H9 (cell line): ENCODE measurements at regions not wholly inside any gene's neighbourhood (a gene's known extent, or its start where the extent isn't known, plus 50 kb on each side); places are given as distances from the start of the nearest gene placed in this dataset.

Experiments used
- DNase-seq: peaks from one replicate; pipeline ENCODE4 v3.0.0-alpha.2; 2017
- H2AFZ ChIP-seq: one replicate; pipeline ENCODE4 v1.6.1; 2013; ENCODE audit warnings: mild to moderate bottlenecking, low read length, control low read depth, moderate library complexity
- H2AK5ac ChIP-seq: 2 replicates; pipeline ENCODE4 v1.6.1; 2013; ENCODE audit warnings: low read length, control low read depth, mixed read lengths; ENCODE audit not compliant: insufficient read length
- H2BK120ac ChIP-seq: one replicate; pipeline ENCODE4 v1.6.1; 2013; ENCODE audit warnings: low read depth, mild to moderate bottlenecking, low read length, control low read depth, inconsistent platforms; ENCODE audit not compliant: poor library complexity, severe bottlenecking
- H2BK12ac ChIP-seq: 2 replicates; pipeline ENCODE4 v1.6.1; 2013; ENCODE audit warnings: low read length, control low read depth, mixed read lengths, low read depth; ENCODE audit not compliant: insufficient read length
- H2BK15ac ChIP-seq: 2 replicates; pipeline ENCODE4 v1.6.1; 2013; ENCODE audit warnings: low read depth, low read length, control low read depth
- H2BK20ac ChIP-seq: one replicate; pipeline ENCODE4 v1.6.1; 2013; ENCODE audit warnings: low read depth, mild to moderate bottlenecking, low read length, control low read depth, inconsistent platforms; ENCODE audit not compliant: poor library complexity, severe bottlenecking
- H2BK5ac ChIP-seq: 2 replicates; pipeline ENCODE4 v1.6.1; 2013; ENCODE audit warnings: low read length, control low read depth, mixed read lengths; ENCODE audit not compliant: insufficient read length
- H3K14ac ChIP-seq: 2 replicates; pipeline ENCODE4 v1.6.1; 2013; ENCODE audit warnings: low read length, control low read depth; ENCODE audit not compliant: insufficient read depth
- H3K18ac ChIP-seq: 2 replicates; pipeline ENCODE4 v1.6.1; 2013; ENCODE audit warnings: low read depth, mild to moderate bottlenecking, mixed read lengths, low read length, control low read depth; ENCODE audit not compliant: insufficient read length
- H3K23ac ChIP-seq: 2 replicates; pipeline ENCODE4 v1.6.1; 2013; ENCODE audit warnings: low read length, control low read depth, mixed read lengths, low read depth; ENCODE audit not compliant: insufficient read length
- H3K23me2 ChIP-seq: 2 replicates; pipeline ENCODE4 v1.6.1; 2013; ENCODE audit warnings: low read depth, mild to moderate bottlenecking, mixed read lengths, low read length, control low read depth; ENCODE audit not compliant: insufficient read length, poor library complexity, severe bottlenecking
- H3K27ac ChIP-seq: 2 replicates; pipeline ENCODE4 v1.5.1; 2013; ENCODE audit warnings: low read length, control low read depth, mixed read lengths, low read depth; ENCODE audit not compliant: insufficient read length
- H3K27me3 ChIP-seq: 2 replicates; pipeline ENCODE4 v1.6.1; 2013; ENCODE audit warnings: low read length, control low read depth, inconsistent platforms; ENCODE audit not compliant: insufficient read depth
- H3K4ac ChIP-seq: 2 replicates; pipeline ENCODE4 v1.6.1; 2013; ENCODE audit warnings: low read depth, mild to moderate bottlenecking, control low read depth, inconsistent platforms, low read length, moderate library complexity
- H3K4me1 ChIP-seq: 2 replicates; pipeline ENCODE4 v1.6.1; 2013; ENCODE audit warnings: low read length, control low read depth, inconsistent platforms; ENCODE audit not compliant: insufficient read depth
- H3K4me2 ChIP-seq: 2 replicates; pipeline ENCODE4 v1.6.1; 2013; ENCODE audit warnings: low read length, control low read depth, mixed read lengths; ENCODE audit not compliant: insufficient read length, insufficient read depth
- H3K56ac ChIP-seq: 2 replicates; pipeline ENCODE4 v1.6.1; 2013; ENCODE audit warnings: low read depth, mild to moderate bottlenecking, mixed read lengths, low read length, control low read depth; ENCODE audit not compliant: insufficient read length
- H3K79me1 ChIP-seq: 2 replicates; pipeline ENCODE4 v1.6.1; 2013; ENCODE audit warnings: low read depth, mild to moderate bottlenecking, moderate library complexity, low read length, control low read depth, inconsistent platforms; ENCODE audit not compliant: insufficient read depth, poor library complexity, severe bottlenecking
- H3K79me2 ChIP-seq: 2 replicates; pipeline ENCODE4 v1.6.1; 2013; ENCODE audit warnings: low read length, control low read depth, inconsistent platforms; ENCODE audit not compliant: insufficient read depth
- H3K9ac ChIP-seq: 2 replicates; pipeline ENCODE4 v1.6.1; 2013; ENCODE audit warnings: low read length, control low read depth, mixed read lengths; ENCODE audit not compliant: insufficient read length; ENCODE audit errors: extremely low read depth
- H3K9me3 ChIP-seq: one replicate; pipeline ENCODE4 v1.6.1; 2013; ENCODE audit warnings: low read depth, low read length, inconsistent platforms; ENCODE audit not compliant: control insufficient read depth
- H3T11ph ChIP-seq: one replicate; pipeline ENCODE4 v1.6.1; 2013; ENCODE audit warnings: mild to moderate bottlenecking, low read length, control low read depth, inconsistent platforms
- H4K20me1 ChIP-seq: one replicate; pipeline ENCODE4 v1.6.1; 2013; ENCODE audit not compliant: control insufficient read depth, insufficient read length, insufficient read depth
- H4K5ac ChIP-seq: 2 replicates; pipeline ENCODE4 v1.6.1; 2013; ENCODE audit warnings: low read depth, mild to moderate bottlenecking, mixed read lengths, low read length, control low read depth; ENCODE audit not compliant: insufficient read length
- H4K8ac ChIP-seq: replicated peaks from 2 replicates; pipeline ENCODE4 v1.6.1; 2013; ENCODE audit warnings: low read length, control low read depth, mixed read lengths, low read depth; ENCODE audit not compliant: insufficient read length
- H4K91ac ChIP-seq: 2 replicates; pipeline ENCODE4 v1.6.1; 2013; ENCODE audit warnings: low read depth, mild to moderate bottlenecking, moderate library complexity, mixed read lengths, low read length, control low read depth; ENCODE audit not compliant: insufficient read length
- H3K27ac Mint-ChIP-seq, 3 experiments: 2 replicates in 2 of 3; 3 replicates in 1 of 3; pipeline ENCODE4 v1.8.0; 2020 to 2021; ENCODE audit warnings: mixed read lengths in 3 of 3, mild to moderate bottlenecking in 1 of 3, moderate library complexity in 1 of 3
- H3K27me3 Mint-ChIP-seq: 2 replicates; pipeline ENCODE4 v1.8.0; 2021; ENCODE audit warnings: low read depth, mild to moderate bottlenecking, moderate library complexity, mixed read lengths
- H3K36me3 Mint-ChIP-seq, 3 experiments: 2 replicates in 2 of 3; 3 replicates in 1 of 3; pipeline ENCODE4 v1.8.0; 2020 to 2021; ENCODE audit warnings: low read depth in 3 of 3, mixed read lengths in 3 of 3; ENCODE audit not compliant: insufficient read depth in 1 of 3
- H3K4me1 Mint-ChIP-seq, 2 experiments: 2 replicates each; pipeline ENCODE4 v1.8.0; 2020; ENCODE audit warnings: mixed read lengths in 2 of 2
- H3K4me3 Mint-ChIP-seq, 2 experiments: 2 replicates in 1 of 2; 3 replicates in 1 of 2; pipeline ENCODE4 v1.8.0; 2020 to 2021; ENCODE audit warnings: mild to moderate bottlenecking in 2 of 2, mixed read lengths in 2 of 2, moderate library complexity in 1 of 2
- H3K9me3 Mint-ChIP-seq, 2 experiments: 2 replicates in 1 of 2; 3 replicates in 1 of 2; pipeline ENCODE4 v1.8.0; 2020; ENCODE audit warnings: mild to moderate bottlenecking in 2 of 2, mixed read lengths in 2 of 2, moderate library complexity in 1 of 2
- CTCF ChIP-seq: fragments of 200-600 bp; sonication (generic); conservative IDR thresholded peaks from 3 replicates; pipeline ENCODE4 v1.8.0; 2021; ENCODE audit warnings: antibody characterized with exemption, mild to moderate bottlenecking
- WGBS: extraction: QIAGEN DNeasy Blood & Tissue Kit; methylation state at CpG from one replicate; pipeline ENCODE4 v1.1.7; 2013; ENCODE audit warnings: missing lambda C conversion rate, low lambda C conversion rate, mixed read lengths; ENCODE audit not compliant: insufficient read length; ENCODE audit errors: extremely low coverage; 5-methylcytosine and 5-hydroxymethylcytosine counted together

GRCh38 chr11:35047179-35047578 is 91.8 kb upstream of the CD44 start:
- Histone ChIP-seq H3K4me2 (no peak overlapping the region), H2AK5ac (no peak overlapping the region), H2BK15ac (no peak overlapping the region), H2AFZ (no peak overlapping the region), H2BK12ac (no peak overlapping the region), H3K9me3 (no peaks in the 10 kb centered on the region), H3K27me3 (no peaks in the 10 kb centered on the region), H3K79me2 (no peaks in the 10 kb centered on the region), H3K9ac (no peak overlapping the region), H2BK120ac (no peak overlapping the region), H3K4ac (no peak overlapping the region), H3K23ac (no peak overlapping the region), H3K18ac (no peak overlapping the region), H2BK5ac (no peak overlapping the region), H3T11ph (no peak overlapping the region), H4K5ac (no peak overlapping the region), H2BK20ac (no peak overlapping the region), H3K56ac (no peak overlapping the region), H3K79me1 (no peaks in the 10 kb centered on the region), H4K20me1 (no peaks in the 10 kb centered on the region), H3K27ac (no peak overlapping the region), H3K23me2 (no peaks in the 10 kb centered on the region), H4K8ac (no peak overlapping the region), H3K14ac (no peak overlapping the region), H4K91ac (no peak overlapping the region), H3K4me1 (no peaks in the 10 kb centered on the region)
- Mint-ChIP-seq H3K4me1 (no peaks in the 10 kb centered on the region), H3K4me3 (no peak overlapping the region), H3K27ac (no peak overlapping the region), H3K36me3 (peaks cover 0 to 4% (median 0%) of the 10 kb centered on the region in 3 experiments; a peak in 4 of 7 replicates), H3K9me3 (peaks cover 6 to 9% of the 10 kb centered on the region in 2 experiments; a peak in 3 of 5 replicates), H3K27me3 (no peaks in the 10 kb centered on the region)
- WGBS = no CpG with 5 or more reads among the region's 1 CpG
- no peak for TF ChIP-seq CTCF
- no peak for DNase-seq
